Astrocyte of the spinal cord (primary cell): ENCODE measurements at regions not wholly inside any gene's neighbourhood (a gene's known extent, or its start where the extent isn't known, plus 50 kb on each side); places are given as distances from the start of the nearest gene placed in this dataset.

Source experiments
- DNase-seq: peaks from one replicate; pipeline ENCODE4 v3.0.0; 2011; ENCODE audit warnings: low read depth, low spot score
- H3K4me3 ChIP-seq: 2 replicates; pipeline ENCODE4 v1.5.1; 2011; ENCODE audit warnings: low read depth, mild to moderate bottlenecking, low read length, moderate library complexity
- in situ Hi-C: cut with HindIII; loops from 2 replicates; pipeline ENCODE4 v1.10.0; 2017; ENCODE audit warnings: low sequenced_read_pairs
- TF ChIP-seq, protein P1 (sequence below): IDR thresholded peaks from 2 replicates; pipeline ENCODE4 v1.5.1; 2012; ENCODE audit warnings: low read depth, mild to moderate bottlenecking, low read length, inconsistent platforms

- no peak overlapping the region for H3K4me3 ChIP-seq
- TF ChIP-seq, protein P1, sequence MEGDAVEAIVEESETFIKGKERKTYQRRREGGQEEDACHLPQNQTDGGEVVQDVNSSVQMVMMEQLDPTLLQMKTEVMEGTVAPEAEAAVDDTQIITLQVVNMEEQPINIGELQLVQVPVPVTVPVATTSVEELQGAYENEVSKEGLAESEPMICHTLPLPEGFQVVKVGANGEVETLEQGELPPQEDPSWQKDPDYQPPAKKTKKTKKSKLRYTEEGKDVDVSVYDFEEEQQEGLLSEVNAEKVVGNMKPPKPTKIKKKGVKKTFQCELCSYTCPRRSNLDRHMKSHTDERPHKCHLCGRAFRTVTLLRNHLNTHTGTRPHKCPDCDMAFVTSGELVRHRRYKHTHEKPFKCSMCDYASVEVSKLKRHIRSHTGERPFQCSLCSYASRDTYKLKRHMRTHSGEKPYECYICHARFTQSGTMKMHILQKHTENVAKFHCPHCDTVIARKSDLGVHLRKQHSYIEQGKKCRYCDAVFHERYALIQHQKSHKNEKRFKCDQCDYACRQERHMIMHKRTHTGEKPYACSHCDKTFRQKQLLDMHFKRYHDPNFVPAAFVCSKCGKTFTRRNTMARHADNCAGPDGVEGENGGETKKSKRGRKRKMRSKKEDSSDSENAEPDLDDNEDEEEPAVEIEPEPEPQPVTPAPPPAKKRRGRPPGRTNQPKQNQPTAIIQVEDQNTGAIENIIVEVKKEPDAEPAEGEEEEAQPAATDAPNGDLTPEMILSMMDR = no peak
- no peak for DNase-seq
- in situ Hi-C loops = no loop called here
These were observed 426.8 kb downstream of the HNRNPD start for GRCh38 chr4:81946996-81947395.

GRCh38 chr4:81930506-81931238 lies 443.1 kb downstream of the HNRNPD start:
- no peak for DNase-seq
- in situ Hi-C loops = no loop called here
- H3K4me3 ChIP-seq = no peak overlapping the region
- TF ChIP-seq, protein P1 = no peak

- TF ChIP-seq, protein P1 = no peak
- H3K4me3 ChIP-seq = no peak overlapping the region
- no peak for DNase-seq
- in situ Hi-C loops = no loop called here
These were observed 450.7 kb downstream of the HNRNPD start for GRCh38 chr4:81923140-81923539.

GRCh38 chr4:81922313-81922712 lies 450.6 kb upstream of the RASGEF1B start:
- TF ChIP-seq, protein P1 = no peak
- in situ Hi-C loops = no loop called here
- DNase-seq = no peak
- no peak overlapping the region for H3K4me3 ChIP-seq

- H3K4me3 ChIP-seq = no peak overlapping the region
- in situ Hi-C loops = no loop called here
- TF ChIP-seq, protein P1 = no peak
- DNase-seq = no peak
These were observed 450.0 kb upstream of the RASGEF1B start for GRCh38 chr4:81921751-81922159.

GRCh38 chr4:81919810-81920209 lies 448.1 kb upstream of the RASGEF1B start:
- no peak overlapping the region for H3K4me3 ChIP-seq
- TF ChIP-seq, protein P1 = no peak
- in situ Hi-C loops = no loop called here
- no peak for DNase-seq

DNA sequence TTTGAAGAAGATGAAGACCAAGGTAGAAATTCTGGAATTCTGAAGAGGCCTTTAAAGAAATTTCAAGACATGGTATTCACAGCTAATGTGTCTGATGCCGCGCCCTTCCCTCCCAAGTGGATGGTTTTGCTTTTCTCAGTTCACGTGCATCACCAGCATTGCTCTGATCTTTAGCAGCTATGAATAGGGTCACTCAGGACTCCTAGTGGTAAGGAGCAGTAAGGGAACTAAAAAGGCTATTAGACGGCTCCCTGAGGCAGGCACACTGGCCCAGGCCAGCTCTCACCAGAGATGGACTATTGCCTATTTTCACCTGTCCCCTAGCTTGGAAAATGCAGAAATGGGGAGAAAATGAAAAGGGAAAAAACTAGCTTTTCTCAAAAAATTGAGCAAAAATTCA lies 447.5 kb upstream of the RASGEF1B start:
- TF ChIP-seq, protein P1 = peak; percentile 18
- no peak overlapping the region for H3K4me3 ChIP-seq
- in situ Hi-C loops = no loop called here
- no peak for DNase-seq
